ENCODE measurements at regions not wholly inside any gene's neighbourhood (a gene's known extent, or its start where the extent isn't known, plus 50 kb on each side); places are given as distances from the start of the nearest gene placed in this dataset.
"Not testable (repeated sequence)": the region's sequence is repeated elsewhere in the genome, so short reads cannot be mapped to it uniquely, and the experiment has no call there.

- H3K27me3 Mint-ChIP-seq (ENCODE audit: low read depth): no peaks in the 10 kb centered on the region
- H3K27ac Mint-ChIP-seq: no peak overlapping the region
- no peak for ATAC-seq (replicated peaks in 1 of 2)
- H3K4me1 Mint-ChIP-seq (ENCODE audit: low read depth): no peaks in the 10 kb centered on the region
- H3K9me3 Mint-ChIP-seq: no peaks in the 10 kb centered on the region
- no peak for DNase-seq
- H3K36me3 Mint-ChIP-seq (ENCODE audit: insufficient read depth in 2 of 2): no peaks in the 10 kb centered on the region
- H3K4me3 Mint-ChIP-seq: no peak overlapping the region
These were observed 54.3 kb upstream of the CIT start for GRCh38 chr12:119931402-119931801.

- Mint-ChIP-seq H3K36me3 (ENCODE audit: insufficient read depth in 2 of 2) (no peaks in the 10 kb centered on the region), H3K4me1 (ENCODE audit: low read depth) (no peaks in the 10 kb centered on the region), H3K4me3 (no peak overlapping the region), H3K27me3 (ENCODE audit: low read depth) (no peaks in the 10 kb centered on the region), H3K27ac (no peak overlapping the region), H3K9me3 (no peaks in the 10 kb centered on the region)
- DNase-seq (no peak), ATAC-seq (replicated peaks in 1 of 2) (no peak)
These were observed 55.8 kb upstream of the CIT start for GRCh38 chr12:119932921-119933320.

GRCh38 chr12:119934780-119935179 lies 54.3 kb upstream of the BICDL1 start:
- H3K36me3 Mint-ChIP-seq (ENCODE audit: insufficient read depth in 2 of 2); DNase-seq; H3K9me3 Mint-ChIP-seq; H3K27ac Mint-ChIP-seq; H3K4me1 Mint-ChIP-seq (ENCODE audit: low read depth); H3K27me3 Mint-ChIP-seq (ENCODE audit: low read depth); H3K4me3 Mint-ChIP-seq; ATAC-seq (replicated peaks in 1 of 2): not testable (repeated sequence)

DNA sequence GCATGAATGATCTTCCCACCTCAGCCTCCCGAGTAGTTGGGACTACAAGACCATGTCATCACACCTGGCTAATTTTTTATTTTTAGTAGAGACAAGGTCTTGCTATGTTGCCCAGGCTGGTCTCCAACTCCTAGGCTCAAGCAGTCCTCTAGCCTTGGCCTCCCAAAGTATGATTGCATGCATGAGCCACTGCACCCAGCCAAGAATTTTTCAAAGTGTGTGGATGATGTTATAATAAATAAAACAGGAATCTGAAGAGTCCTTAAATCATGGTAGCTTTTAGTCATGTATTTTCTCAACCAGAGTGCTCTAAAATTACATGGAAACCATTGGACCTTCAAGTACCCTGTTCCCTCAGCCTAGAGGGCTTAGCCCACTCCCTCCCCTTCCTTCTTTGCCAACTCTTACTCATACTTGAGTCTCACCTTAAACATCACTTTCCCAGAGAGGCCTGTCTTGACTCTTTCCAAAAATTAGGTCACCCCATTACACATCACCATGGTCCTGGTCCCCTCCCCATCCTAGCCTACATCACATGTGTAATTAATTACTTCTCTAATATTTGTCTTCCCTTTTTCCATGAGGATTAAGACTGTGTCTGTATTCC lies 52.2 kb upstream of the BICDL1 start:
- no peak overlapping the region for H3K4me3 Mint-ChIP-seq
- H3K27me3 Mint-ChIP-seq (ENCODE audit: low read depth): no peaks in the 10 kb centered on the region
- no peaks in the 10 kb centered on the region for H3K9me3 Mint-ChIP-seq
- H3K27ac Mint-ChIP-seq: no peak overlapping the region
- no peak for ATAC-seq (replicated peaks in 1 of 2)
- no peak for DNase-seq
- no peaks in the 10 kb centered on the region for H3K4me1 Mint-ChIP-seq (ENCODE audit: low read depth)
- H3K36me3 Mint-ChIP-seq (ENCODE audit: insufficient read depth in 2 of 2): no peaks in the 10 kb centered on the region

GRCh38 chr12:119938049-119938667 lies 50.9 kb upstream of the BICDL1 start:
- Mint-ChIP-seq H3K4me1 (ENCODE audit: low read depth) (no peaks in the 10 kb centered on the region), H3K36me3 (ENCODE audit: insufficient read depth in 2 of 2) (no peaks in the 10 kb centered on the region), H3K27me3 (ENCODE audit: low read depth) (no peaks in the 10 kb centered on the region), H3K4me3 (no peak overlapping the region), H3K9me3 (no peaks in the 10 kb centered on the region), H3K27ac (no peak overlapping the region)
- ATAC-seq (replicated peaks in 1 of 2) (peak; percentile 60 to 63), DNase-seq (peak; percentile 61 to 69)

Data from activated T-cell treated with anti-CD3 and anti-CD28 coated beads, Interleukin-2, amount 50 U/mL, for 72 hours (primary cell).